ENCODE measurements at regions not wholly inside any gene's neighbourhood (a gene's known extent, or its start where the extent isn't known, plus 50 kb on each side); places are given as distances from the start of the nearest gene placed in this dataset.
"Not testable (repeated sequence)": the region's sequence is repeated elsewhere in the genome, so short reads cannot be mapped to it uniquely, and the experiment has no call there.

GRCh38 chr7:149930374-149931068, 56.8 kb downstream of the ATP6V0E2 start:
- not testable (repeated sequence) for DNase-seq (ENCODE audit: low read depth)

- not testable (repeated sequence) for DNase-seq (ENCODE audit: low read depth)
These were observed 60.0 kb downstream of the ATP6V0E2 start for GRCh38 chr7:149933776-149934175.

GRCh38 chr7:149947346-149947745, 73.6 kb downstream of the ATP6V0E2 start:
- DNase-seq (ENCODE audit: low read depth), result not testable (repeated sequence)

- DNase-seq (ENCODE audit: low read depth), result not testable (repeated sequence)
These were observed 74.7 kb downstream of the ATP6V0E2 start for GRCh38 chr7:149948444-149948843.

- DNase-seq (ENCODE audit: low read depth), result not testable (repeated sequence)
These were observed 76.3 kb downstream of the ATP6V0E2 start for GRCh38 chr7:149949863-149950577.

GRCh38 chr7:149950578-149950924, 76.8 kb downstream of the ATP6V0E2 start:
- not testable (repeated sequence) for DNase-seq (ENCODE audit: low read depth)

- not testable (repeated sequence) for DNase-seq (ENCODE audit: low read depth)
These were observed 77.8 kb downstream of the ATP6V0E2 start for GRCh38 chr7:149951579-149951978.

GRCh38 chr7:149958880-149959279, 85.1 kb downstream of the ATP6V0E2 start:
- not testable (repeated sequence) for DNase-seq (ENCODE audit: low read depth)

- not testable (repeated sequence) for DNase-seq (ENCODE audit: low read depth)
These were observed 87.1 kb downstream of the ATP6V0E2 start for GRCh38 chr7:149960863-149961262.

- DNase-seq (ENCODE audit: low read depth), result not testable (repeated sequence)
These were observed 88.1 kb downstream of the ATP6V0E2 start for GRCh38 chr7:149961878-149962277.

GRCh38 chr7:149962685-149963319, 89.0 kb downstream of the ATP6V0E2 start:
- not testable (repeated sequence) for DNase-seq (ENCODE audit: low read depth)

GRCh38 chr7:149963985-149964384, 90.2 kb downstream of the ATP6V0E2 start:
- not testable (repeated sequence) for DNase-seq (ENCODE audit: low read depth)

GRCh38 chr7:149966444-149966843, 92.7 kb downstream of the ATP6V0E2 start:
- DNase-seq (ENCODE audit: low read depth), result not testable (repeated sequence)

GRCh38 chr7:149972977-149973376, 99.2 kb downstream of the ATP6V0E2 start:
- not testable (repeated sequence) for DNase-seq (ENCODE audit: low read depth)

GRCh38 chr7:149973681-149974080, 99.9 kb downstream of the ATP6V0E2 start:
- not testable (repeated sequence) for DNase-seq (ENCODE audit: low read depth)

GRCh38 chr7:149975608-149976007, 101.8 kb downstream of the ATP6V0E2 start:
- DNase-seq (ENCODE audit: low read depth), result not testable (repeated sequence)

- not testable (repeated sequence) for DNase-seq (ENCODE audit: low read depth)
These were observed 104.8 kb downstream of the ATP6V0E2 start for GRCh38 chr7:149978537-149978936.

- not testable (repeated sequence) for DNase-seq (ENCODE audit: low read depth)
These were observed 105.2 kb downstream of the ATP6V0E2 start for GRCh38 chr7:149978944-149979343.

- DNase-seq (ENCODE audit: low read depth), result not testable (repeated sequence)
These were observed 108.9 kb downstream of the ATP6V0E2 start for GRCh38 chr7:149982537-149983112.

GRCh38 chr7:149986866-149987265, 113.1 kb downstream of the ATP6V0E2 start:
- not testable (repeated sequence) for DNase-seq (ENCODE audit: low read depth)

- DNase-seq (ENCODE audit: low read depth), result not testable (repeated sequence)
These were observed 118.0 kb downstream of the ATP6V0E2 start for GRCh38 chr7:149991652-149992302.

- DNase-seq (ENCODE audit: low read depth), result not testable (repeated sequence)
These were observed 118.6 kb downstream of the ATP6V0E2 start for GRCh38 chr7:149992366-149992765.

All from activated T-cell treated with anti-CD3 and anti-CD28 coated beads for 1 hour (primary cell).